HL-60 (cell line): ENCODE measurements at regions not wholly inside any gene's neighbourhood (a gene's known extent, or its start where the extent isn't known, plus 50 kb on each side); places are given as distances from the start of the nearest gene placed in this dataset.

Source experiments
- DNase-seq, 2 experiments: peaks; one replicate each; pipeline ENCODE4 v3.0.0-alpha.2; 2010 to 2020; ENCODE audit warnings: low read depth in 1 of 2, low spot score in 1 of 2
- H3K27ac ChIP-seq: fragments of 250-450 bp; sonication (Bioruptor Pico); replicated peaks from 2 replicates; pipeline ENCODE4 v1.5.1; 2020; ENCODE audit warnings: mild to moderate bottlenecking, moderate library complexity
- H3K27me3 ChIP-seq: fragments of 250-450 bp; sonication (Bioruptor Pico); 2 replicates; pipeline ENCODE4 v1.5.1; 2021; ENCODE audit warnings: mild to moderate bottlenecking, moderate library complexity; ENCODE audit not compliant: insufficient read depth, poor library complexity, severe bottlenecking
- H3K4me3 ChIP-seq: replicated peaks from 2 replicates; pipeline ENCODE4 v1.5.1; 2011; ENCODE audit warnings: mild to moderate bottlenecking, control low read depth, low read length; ENCODE audit not compliant: insufficient read depth
- CTCF ChIP-seq: IDR thresholded peaks from one replicate; pipeline ENCODE4 v1.5.1; 2011; ENCODE audit warnings: low read length, control low read depth, inconsistent platforms; ENCODE audit not compliant: insufficient read depth
- GABPA ChIP-seq: IDR thresholded peaks from 2 replicates; pipeline ENCODE4 v1.6.1; 2012; ENCODE audit warnings: low read depth
- POLR2AphosphoS5 ChIP-seq: IDR thresholded peaks from 2 replicates; pipeline ENCODE4 v1.6.1; 2012; ENCODE audit warnings: low read depth
- REST ChIP-seq: IDR thresholded peaks from 2 replicates; pipeline ENCODE4 v1.6.1; 2012; ENCODE audit warnings: low read depth; ENCODE audit not compliant: insufficient replicate concordance
- SPI1 ChIP-seq: IDR thresholded peaks from 2 replicates; pipeline ENCODE4 v1.6.1; 2012; ENCODE audit warnings: low read depth, mild to moderate bottlenecking, borderline replicate concordance

- Histone ChIP-seq H3K27me3 (peaks cover 26% of the 10 kb centered on the region), H3K27ac (no peak overlapping the region), H3K4me3 (no peak overlapping the region)
- DNase-seq: no peak
- TF ChIP-seq SPI1 (no peak), REST (no peak), POLR2AphosphoS5 (no peak), CTCF (no peak), GABPA (no peak)
Measured at GRCh38 chr20:62569615-62570014, 72.7 kb upstream of the SLCO4A1 start.

GRCh38 chr20:62570403-62570802, 71.9 kb upstream of the SLCO4A1 start:
- Histone ChIP-seq H3K27me3 (peaks cover 26% of the 10 kb centered on the region), H3K27ac (no peak overlapping the region), H3K4me3 (no peak overlapping the region)
- DNase-seq: no peak
- TF ChIP-seq REST: no peak
- TF ChIP-seq CTCF: no peak
- TF ChIP-seq GABPA: no peak
- TF ChIP-seq POLR2AphosphoS5: no peak
- TF ChIP-seq SPI1: no peak

GRCh38 chr20:62570897-62571668, 71.2 kb upstream of the SLCO4A1 start:
- Histone ChIP-seq H3K4me3 (no peak overlapping the region), H3K27ac (no peak overlapping the region), H3K27me3 (peaks cover 26% of the 10 kb centered on the region)
- no peak for TF ChIP-seq GABPA
- no peak for TF ChIP-seq SPI1
- no peak for TF ChIP-seq REST
- no peak for TF ChIP-seq POLR2AphosphoS5
- TF ChIP-seq CTCF: no peak
- no peak for DNase-seq
